PC-3 (cell line): ENCODE measurements at regions not wholly inside any gene's neighbourhood (a gene's known extent, or its start where the extent isn't known, plus 50 kb on each side); places are given as distances from the start of the nearest gene placed in this dataset.

Source experiments
- CTCF ChIP-seq: fragments of 300-600 bp; sonication (generic); conservative IDR thresholded peaks from 2 replicates; pipeline ENCODE4 v1.5.1; 2017; ENCODE audit warnings: antibody characterized with exemption, low read depth, mild to moderate bottlenecking, low read length
- EZH2 ChIP-seq: fragments of 300-600 bp; sonication (generic); IDR thresholded peaks from one replicate; pipeline ENCODE4 v1.6.1; 2017; ENCODE audit warnings: antibody characterized with exemption, mild to moderate bottlenecking, low read length; ENCODE audit not compliant: unreplicated experiment
- EZH2phosphoT487 ChIP-seq: fragments of 300-600 bp; sonication (generic); IDR thresholded peaks from 2 replicates; pipeline ENCODE4 v1.6.1; 2018; ENCODE audit warnings: mild to moderate bottlenecking, antibody characterized with exemption, low read length, borderline replicate concordance

- no peak for TF ChIP-seq CTCF
- TF ChIP-seq EZH2phosphoT487 = no peak
- no peak for TF ChIP-seq EZH2
Observed at GRCh38 chr2:16067866-16068551, 127.7 kb downstream of the MYCN start.
